Keratinocyte (primary cell): ENCODE measurements at regions not wholly inside any gene's neighbourhood (a gene's known extent, or its start where the extent isn't known, plus 50 kb on each side); places are given as distances from the start of the nearest gene placed in this dataset.
"Not testable (repeated sequence)": the region's sequence is repeated elsewhere in the genome, so short reads cannot be mapped to it uniquely, and the experiment has no call there.

Experiments
- EZH2 ChIP-seq: IDR thresholded peaks from one replicate; pipeline ENCODE4 v1.6.1; 2012; ENCODE audit warnings: inconsistent platforms, mild to moderate bottlenecking, low read length, moderate library complexity
- TF ChIP-seq, protein P1 (sequence below), 3 experiments: IDR thresholded peaks in 1 of 3; conservative IDR thresholded peaks in 1 of 3; optimal IDR thresholded peaks in 1 of 3; 2 replicates in 2 of 3; 3 replicates in 1 of 3; pipeline versions ENCODE3 to v1.5.1; 2011; ENCODE audit warnings: low read length in 3 of 3, mild to moderate bottlenecking in 3 of 3, moderate library complexity in 2 of 3, control low read depth in 1 of 3, inconsistent platforms in 1 of 3; ENCODE audit not compliant: insufficient read depth in 2 of 3; ENCODE audit errors: extremely low read depth in 1 of 3

DNA sequence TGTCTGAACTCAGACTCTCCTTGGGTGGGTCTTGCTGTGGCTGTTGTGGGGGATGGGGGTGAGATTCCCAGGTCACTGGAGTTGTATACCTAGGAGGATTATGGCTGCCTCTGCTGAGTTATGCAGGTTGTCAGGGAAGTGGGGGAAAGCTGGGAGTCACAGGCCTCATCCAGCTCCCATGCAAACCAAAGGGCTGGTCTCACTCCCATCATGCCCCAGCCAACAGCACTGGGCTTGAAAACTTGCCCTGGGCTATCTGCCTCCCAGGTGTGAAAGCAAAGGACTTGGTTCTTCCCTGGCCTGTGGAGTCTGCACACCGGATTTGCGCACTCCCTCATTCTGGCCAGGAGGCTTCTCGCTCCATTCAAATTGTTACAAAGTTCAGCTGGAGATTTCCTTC lies 97.3 kb upstream of the BNIP2 start:
- TF ChIP-seq, protein P1, sequence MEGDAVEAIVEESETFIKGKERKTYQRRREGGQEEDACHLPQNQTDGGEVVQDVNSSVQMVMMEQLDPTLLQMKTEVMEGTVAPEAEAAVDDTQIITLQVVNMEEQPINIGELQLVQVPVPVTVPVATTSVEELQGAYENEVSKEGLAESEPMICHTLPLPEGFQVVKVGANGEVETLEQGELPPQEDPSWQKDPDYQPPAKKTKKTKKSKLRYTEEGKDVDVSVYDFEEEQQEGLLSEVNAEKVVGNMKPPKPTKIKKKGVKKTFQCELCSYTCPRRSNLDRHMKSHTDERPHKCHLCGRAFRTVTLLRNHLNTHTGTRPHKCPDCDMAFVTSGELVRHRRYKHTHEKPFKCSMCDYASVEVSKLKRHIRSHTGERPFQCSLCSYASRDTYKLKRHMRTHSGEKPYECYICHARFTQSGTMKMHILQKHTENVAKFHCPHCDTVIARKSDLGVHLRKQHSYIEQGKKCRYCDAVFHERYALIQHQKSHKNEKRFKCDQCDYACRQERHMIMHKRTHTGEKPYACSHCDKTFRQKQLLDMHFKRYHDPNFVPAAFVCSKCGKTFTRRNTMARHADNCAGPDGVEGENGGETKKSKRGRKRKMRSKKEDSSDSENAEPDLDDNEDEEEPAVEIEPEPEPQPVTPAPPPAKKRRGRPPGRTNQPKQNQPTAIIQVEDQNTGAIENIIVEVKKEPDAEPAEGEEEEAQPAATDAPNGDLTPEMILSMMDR (optimal IDR thresholded peaks at IDR 0.05 in 1 of 3, IDR thresholded peaks at IDR 0.05 in 1 of 3, conservative IDR thresholded peaks at IDR 0.05 in 1 of 3; ENCODE audit: extremely low read depth in 1 of 3, insufficient read depth in 2 of 3, low read length in 3 of 3): not testable (repeated sequence)
- TF ChIP-seq EZH2: not testable (repeated sequence)
